ENCODE measurements at regions not wholly inside any gene's neighbourhood (a gene's known extent, or its start where the extent isn't known, plus 50 kb on each side); places are given as distances from the start of the nearest gene placed in this dataset.

DNA sequence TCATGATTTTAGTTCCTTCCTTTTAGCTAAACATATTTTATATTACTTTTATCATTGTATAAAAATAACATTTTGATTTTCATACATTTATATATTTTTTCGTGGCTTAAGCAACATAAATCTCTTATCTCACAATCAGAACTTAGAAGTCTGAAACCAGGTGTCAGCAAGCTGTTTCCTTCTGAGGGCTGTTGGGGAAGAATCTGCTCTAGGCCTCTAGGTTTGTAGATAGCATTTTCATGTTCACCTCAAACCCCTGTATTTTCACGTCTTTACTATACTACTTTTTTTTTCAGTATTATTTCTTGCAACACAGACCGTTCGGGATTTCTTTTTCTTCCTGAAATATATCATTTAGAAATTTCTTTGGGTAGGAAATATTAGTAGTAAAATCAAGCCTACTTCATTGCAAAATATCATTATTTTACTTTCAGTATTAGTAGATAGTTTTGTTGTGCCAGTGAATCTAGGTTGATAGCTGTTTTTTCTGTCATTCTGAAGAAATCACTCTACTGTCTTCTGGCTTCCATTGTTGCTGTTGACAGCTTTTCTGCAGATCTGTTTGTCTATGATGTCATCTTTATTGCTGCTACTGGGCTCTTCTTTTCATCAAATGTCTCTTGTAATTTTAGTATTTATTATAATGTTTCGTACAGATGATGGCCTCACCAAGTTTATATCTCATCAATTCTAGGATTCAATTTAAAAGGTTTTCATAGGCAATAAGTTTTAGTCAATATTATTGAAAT, 756.3 kb downstream of the VGLL3 start:
- DNase-seq: no peak
- Histone ChIP-seq H3K4me3 (ENCODE audit: low read depth, low read length) (no peak overlapping the region), H3K23ac (ENCODE audit: low read length) (no peak overlapping the region), H3K79me2 (ENCODE audit: control insufficient read depth, insufficient read depth, low read length, poor library complexity) (no peaks in the 10 kb centered on the region), H3K4ac (ENCODE audit: low read depth, low read length) (no peak overlapping the region), H3K27me3 (ENCODE audit: insufficient read depth, low read length) (no peaks in the 10 kb centered on the region), H3K36me3 (ENCODE audit: control insufficient read depth in 1 of 2, insufficient read depth in 2 of 2, low read length in 2 of 2) (no peaks in the 10 kb centered on the region), H3K9me3 (ENCODE audit: insufficient read depth, low read depth, low read length) (no peaks in the 10 kb centered on the region), H3K4me1 (ENCODE audit: control insufficient read depth in 1 of 2, insufficient read depth in 2 of 2, low read length in 2 of 2) (no peaks in the 10 kb centered on the region), H3K4me2 (ENCODE audit: low read length) (no peak overlapping the region), H2BK12ac (ENCODE audit: low read length) (no peak overlapping the region), H3K79me1 (ENCODE audit: low read length) (no peaks in the 10 kb centered on the region), H3K14ac (ENCODE audit: low read length) (no peak overlapping the region), H3K9ac (ENCODE audit: low read length) (no peak overlapping the region), H2BK120ac (ENCODE audit: insufficient read depth, low read length, poor library complexity) (no peak overlapping the region), H2AFZ (ENCODE audit: insufficient read depth, low read length, poor library complexity) (no peak overlapping the region), H3K18ac (ENCODE audit: low read length) (no peak overlapping the region), H4K8ac (ENCODE audit: low read depth, low read length) (no peak overlapping the region), H4K12ac (ENCODE audit: low read depth, low read length) (no peak overlapping the region), H3K27ac (ENCODE audit: low read depth, low read length) (no peak overlapping the region), H4K91ac (ENCODE audit: low read depth, low read length) (no peak overlapping the region), H2AK5ac (ENCODE audit: low read length) (no peak overlapping the region), H2BK5ac (ENCODE audit: low read depth, low read length, poor library complexity) (no peak overlapping the region)
- no CpG with 5 or more reads among the region's 5 CpGs for whole genome bisulfite sequencing (ENCODE audit: extremely low coverage, insufficient coverage, insufficient read length)

DNA sequence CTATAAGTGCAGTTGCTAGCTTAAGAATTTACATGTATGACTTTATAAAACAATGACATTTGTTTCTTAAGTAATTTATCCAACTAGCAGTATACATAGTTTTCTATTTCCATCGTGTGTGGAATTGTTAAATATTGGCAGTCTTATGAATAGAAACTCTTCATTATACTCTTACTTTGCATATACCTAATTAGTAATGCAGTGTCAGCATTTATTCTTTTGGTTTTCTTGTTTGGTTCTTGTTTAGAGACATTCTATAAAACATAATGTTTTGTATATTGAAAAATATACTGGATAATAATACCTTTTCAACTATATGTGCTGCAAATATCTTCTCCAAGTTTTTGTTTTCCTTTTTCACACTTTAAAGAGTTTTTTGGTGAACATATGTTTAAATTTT, 760.2 kb downstream of the VGLL3 start:
- no CpG with 5 or more reads among the region's 1 CpG for WGBS (ENCODE audit: extremely low coverage, insufficient coverage, insufficient read length)
- H3K4me3 ChIP-seq (ENCODE audit: low read depth, low read length): no peak overlapping the region
- no peaks in the 10 kb centered on the region for H3K36me3 ChIP-seq (ENCODE audit: control insufficient read depth in 1 of 2, insufficient read depth in 2 of 2, low read length in 2 of 2)
- no peak overlapping the region for H3K18ac ChIP-seq (ENCODE audit: low read length)
- no peaks in the 10 kb centered on the region for H3K27me3 ChIP-seq (ENCODE audit: insufficient read depth, low read length)
- no peak overlapping the region for H4K8ac ChIP-seq (ENCODE audit: low read depth, low read length)
- H3K23ac ChIP-seq (ENCODE audit: low read length): no peak overlapping the region
- H2AFZ ChIP-seq (ENCODE audit: insufficient read depth, low read length, poor library complexity): no peak overlapping the region
- H2AK5ac ChIP-seq (ENCODE audit: low read length): no peak overlapping the region
- no peak overlapping the region for H3K27ac ChIP-seq (ENCODE audit: low read depth, low read length)
- H2BK12ac ChIP-seq (ENCODE audit: low read length): no peak overlapping the region
- H3K4me1 ChIP-seq (ENCODE audit: control insufficient read depth in 1 of 2, insufficient read depth in 2 of 2, low read length in 2 of 2): no peaks in the 10 kb centered on the region
- no peaks in the 10 kb centered on the region for H3K9me3 ChIP-seq (ENCODE audit: insufficient read depth, low read depth, low read length)
- H3K4me2 ChIP-seq (ENCODE audit: low read length): no peak overlapping the region
- H2BK120ac ChIP-seq (ENCODE audit: insufficient read depth, low read length, poor library complexity): no peak overlapping the region
- no peak overlapping the region for H3K14ac ChIP-seq (ENCODE audit: low read length)
- H3K4ac ChIP-seq (ENCODE audit: low read depth, low read length): no peak overlapping the region
- no peak overlapping the region for H4K91ac ChIP-seq (ENCODE audit: low read depth, low read length)
- H4K12ac ChIP-seq (ENCODE audit: low read depth, low read length): no peak overlapping the region
- no peaks in the 10 kb centered on the region for H3K79me1 ChIP-seq (ENCODE audit: low read length)
- no peak for DNase-seq
- no peak overlapping the region for H2BK5ac ChIP-seq (ENCODE audit: low read depth, low read length, poor library complexity)
- no peaks in the 10 kb centered on the region for H3K79me2 ChIP-seq (ENCODE audit: control insufficient read depth, insufficient read depth, low read length, poor library complexity)
- no peak overlapping the region for H3K9ac ChIP-seq (ENCODE audit: low read length)

DNA sequence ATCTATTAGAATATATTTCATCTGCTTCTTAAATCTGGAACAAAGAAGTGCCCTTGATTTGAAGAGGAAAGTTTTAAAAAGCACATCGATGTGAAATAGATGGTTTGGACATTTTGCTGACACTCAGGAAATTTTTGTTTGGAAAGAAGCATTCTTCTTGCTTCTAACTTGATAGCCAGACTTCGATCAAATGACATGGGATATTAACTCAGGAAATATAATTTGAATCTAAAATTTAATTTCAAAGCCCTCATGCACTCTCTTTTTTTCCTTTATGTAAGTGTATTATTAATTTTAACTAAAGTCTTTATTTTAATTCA, 761.2 kb downstream of the VGLL3 start:
- Histone ChIP-seq H3K79me2 (ENCODE audit: control insufficient read depth, insufficient read depth, low read length, poor library complexity) (no peaks in the 10 kb centered on the region), H3K4me3 (ENCODE audit: low read depth, low read length) (no peak overlapping the region), H3K4ac (ENCODE audit: low read depth, low read length) (no peak overlapping the region), H3K23ac (ENCODE audit: low read length) (no peak overlapping the region), H2BK5ac (ENCODE audit: low read depth, low read length, poor library complexity) (no peak overlapping the region), H3K14ac (ENCODE audit: low read length) (no peak overlapping the region), H2AFZ (ENCODE audit: insufficient read depth, low read length, poor library complexity) (no peak overlapping the region), H2BK12ac (ENCODE audit: low read length) (no peak overlapping the region), H4K12ac (ENCODE audit: low read depth, low read length) (no peak overlapping the region), H3K4me2 (ENCODE audit: low read length) (no peak overlapping the region), H3K18ac (ENCODE audit: low read length) (no peak overlapping the region), H4K8ac (ENCODE audit: low read depth, low read length) (no peak overlapping the region), H3K4me1 (ENCODE audit: control insufficient read depth in 1 of 2, insufficient read depth in 2 of 2, low read length in 2 of 2) (no peaks in the 10 kb centered on the region), H2BK120ac (ENCODE audit: insufficient read depth, low read length, poor library complexity) (no peak overlapping the region), H3K27ac (ENCODE audit: low read depth, low read length) (no peak overlapping the region), H4K91ac (ENCODE audit: low read depth, low read length) (no peak overlapping the region), H2AK5ac (ENCODE audit: low read length) (no peak overlapping the region), H3K79me1 (ENCODE audit: low read length) (no peaks in the 10 kb centered on the region), H3K9me3 (ENCODE audit: insufficient read depth, low read depth, low read length) (no peaks in the 10 kb centered on the region), H3K9ac (ENCODE audit: low read length) (no peak overlapping the region), H3K36me3 (ENCODE audit: control insufficient read depth in 1 of 2, insufficient read depth in 2 of 2, low read length in 2 of 2) (no peaks in the 10 kb centered on the region), H3K27me3 (ENCODE audit: insufficient read depth, low read length) (no peaks in the 10 kb centered on the region)
- no peak for DNase-seq
- WGBS (ENCODE audit: extremely low coverage, insufficient coverage, insufficient read length): no CpG with 5 or more reads among the region's 2 CpGs

DNA sequence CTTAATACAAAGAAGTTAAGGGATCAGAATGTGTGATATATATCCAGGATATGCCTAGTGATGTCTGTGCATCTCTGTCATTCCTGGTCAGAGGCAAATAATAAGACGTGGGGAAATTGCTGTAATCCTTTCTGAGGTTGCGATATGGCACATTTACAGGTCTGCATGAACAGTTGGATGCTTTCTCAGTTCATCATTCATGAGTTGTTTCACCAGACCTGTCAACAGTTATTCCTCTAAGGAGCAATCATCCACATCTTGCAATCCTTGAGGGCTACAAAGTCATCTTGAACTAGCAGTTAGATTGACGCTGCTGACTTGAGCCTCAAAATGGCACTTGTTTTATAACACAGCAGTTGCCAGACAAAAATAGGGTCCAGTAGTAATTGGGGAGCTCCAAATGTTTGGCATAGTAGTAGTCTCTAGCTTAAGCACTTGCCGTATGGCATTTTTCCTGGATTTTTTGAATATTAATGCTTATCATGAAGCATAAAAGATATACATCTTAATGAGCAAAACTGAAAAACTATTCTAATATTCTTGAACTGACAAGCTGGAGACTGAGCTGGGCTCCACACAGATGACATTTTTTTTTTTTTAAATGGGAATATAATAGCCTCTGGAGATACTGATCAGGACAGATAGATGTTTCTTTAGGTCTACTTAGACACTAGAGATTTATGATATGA, 761.7 kb downstream of the VGLL3 start:
- no peaks in the 10 kb centered on the region for H3K27me3 ChIP-seq (ENCODE audit: insufficient read depth, low read length)
- H3K4me2 ChIP-seq (ENCODE audit: low read length): no peak overlapping the region
- no peak overlapping the region for H3K18ac ChIP-seq (ENCODE audit: low read length)
- no peak overlapping the region for H2BK120ac ChIP-seq (ENCODE audit: insufficient read depth, low read length, poor library complexity)
- no peak overlapping the region for H2BK5ac ChIP-seq (ENCODE audit: low read depth, low read length, poor library complexity)
- no peaks in the 10 kb centered on the region for H3K36me3 ChIP-seq (ENCODE audit: control insufficient read depth in 1 of 2, insufficient read depth in 2 of 2, low read length in 2 of 2)
- H3K27ac ChIP-seq (ENCODE audit: low read depth, low read length): no peak overlapping the region
- no peak for DNase-seq
- no peak overlapping the region for H2AK5ac ChIP-seq (ENCODE audit: low read length)
- H3K79me2 ChIP-seq (ENCODE audit: control insufficient read depth, insufficient read depth, low read length, poor library complexity): no peaks in the 10 kb centered on the region
- no peaks in the 10 kb centered on the region for H3K4me1 ChIP-seq (ENCODE audit: control insufficient read depth in 1 of 2, insufficient read depth in 2 of 2, low read length in 2 of 2)
- no peak overlapping the region for H2AFZ ChIP-seq (ENCODE audit: insufficient read depth, low read length, poor library complexity)
- H3K23ac ChIP-seq (ENCODE audit: low read length): no peak overlapping the region
- no peak overlapping the region for H4K12ac ChIP-seq (ENCODE audit: low read depth, low read length)
- no peaks in the 10 kb centered on the region for H3K79me1 ChIP-seq (ENCODE audit: low read length)
- H4K8ac ChIP-seq (ENCODE audit: low read depth, low read length): no peak overlapping the region
- no peak overlapping the region for H3K14ac ChIP-seq (ENCODE audit: low read length)
- no CpG with 5 or more reads among the region's 4 CpGs for WGBS (ENCODE audit: extremely low coverage, insufficient coverage, insufficient read length)
- H3K9me3 ChIP-seq (ENCODE audit: insufficient read depth, low read depth, low read length): no peaks in the 10 kb centered on the region
- H3K4ac ChIP-seq (ENCODE audit: low read depth, low read length): no peak overlapping the region
- no peak overlapping the region for H3K9ac ChIP-seq (ENCODE audit: low read length)
- no peak overlapping the region for H4K91ac ChIP-seq (ENCODE audit: low read depth, low read length)
- no peak overlapping the region for H3K4me3 ChIP-seq (ENCODE audit: low read depth, low read length)
- H2BK12ac ChIP-seq (ENCODE audit: low read length): no peak overlapping the region
